Fibroblast of the aortic adventitia (primary cell): ENCODE measurements at regions not wholly inside any gene's neighbourhood (a gene's known extent, or its start where the extent isn't known, plus 50 kb on each side); places are given as distances from the start of the nearest gene placed in this dataset.

Source experiments
- DNase-seq: peaks from one replicate; pipeline ENCODE4 v3.0.0-alpha.2; 2010; ENCODE audit warnings: low read depth
- H3K4me3 ChIP-seq: 2 replicates; pipeline ENCODE4 v1.5.1; 2011; ENCODE audit warnings: low read depth, mild to moderate bottlenecking, control low read depth, low read length, moderate library complexity
- TF ChIP-seq, protein P1 (sequence below): IDR thresholded peaks from 2 replicates; pipeline ENCODE4 v1.5.1; 2011; ENCODE audit warnings: mild to moderate bottlenecking, low read length, control low read depth, inconsistent platforms; ENCODE audit not compliant: insufficient read depth

DNA sequence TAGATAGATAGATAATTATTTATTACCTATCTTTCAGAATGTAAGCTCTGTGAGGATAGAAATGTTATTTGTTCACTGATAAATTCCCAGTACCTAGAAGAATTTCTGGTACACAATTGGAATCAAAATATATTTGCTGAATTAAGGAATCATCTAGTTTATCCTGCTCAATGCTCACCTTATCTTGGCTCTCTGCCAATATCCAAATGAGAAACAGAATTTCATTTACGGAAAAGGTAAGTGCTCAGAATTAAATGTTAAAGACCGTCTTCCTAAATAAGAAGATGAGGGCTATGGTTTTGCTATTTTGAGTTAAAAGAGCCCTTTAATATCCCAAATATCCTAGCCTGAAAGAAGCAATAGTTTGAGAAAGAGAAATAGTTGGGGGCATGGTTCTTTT is 232.1 kb upstream of the PDE4D start:
- TF ChIP-seq, protein P1, sequence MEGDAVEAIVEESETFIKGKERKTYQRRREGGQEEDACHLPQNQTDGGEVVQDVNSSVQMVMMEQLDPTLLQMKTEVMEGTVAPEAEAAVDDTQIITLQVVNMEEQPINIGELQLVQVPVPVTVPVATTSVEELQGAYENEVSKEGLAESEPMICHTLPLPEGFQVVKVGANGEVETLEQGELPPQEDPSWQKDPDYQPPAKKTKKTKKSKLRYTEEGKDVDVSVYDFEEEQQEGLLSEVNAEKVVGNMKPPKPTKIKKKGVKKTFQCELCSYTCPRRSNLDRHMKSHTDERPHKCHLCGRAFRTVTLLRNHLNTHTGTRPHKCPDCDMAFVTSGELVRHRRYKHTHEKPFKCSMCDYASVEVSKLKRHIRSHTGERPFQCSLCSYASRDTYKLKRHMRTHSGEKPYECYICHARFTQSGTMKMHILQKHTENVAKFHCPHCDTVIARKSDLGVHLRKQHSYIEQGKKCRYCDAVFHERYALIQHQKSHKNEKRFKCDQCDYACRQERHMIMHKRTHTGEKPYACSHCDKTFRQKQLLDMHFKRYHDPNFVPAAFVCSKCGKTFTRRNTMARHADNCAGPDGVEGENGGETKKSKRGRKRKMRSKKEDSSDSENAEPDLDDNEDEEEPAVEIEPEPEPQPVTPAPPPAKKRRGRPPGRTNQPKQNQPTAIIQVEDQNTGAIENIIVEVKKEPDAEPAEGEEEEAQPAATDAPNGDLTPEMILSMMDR = no peak

DNA sequence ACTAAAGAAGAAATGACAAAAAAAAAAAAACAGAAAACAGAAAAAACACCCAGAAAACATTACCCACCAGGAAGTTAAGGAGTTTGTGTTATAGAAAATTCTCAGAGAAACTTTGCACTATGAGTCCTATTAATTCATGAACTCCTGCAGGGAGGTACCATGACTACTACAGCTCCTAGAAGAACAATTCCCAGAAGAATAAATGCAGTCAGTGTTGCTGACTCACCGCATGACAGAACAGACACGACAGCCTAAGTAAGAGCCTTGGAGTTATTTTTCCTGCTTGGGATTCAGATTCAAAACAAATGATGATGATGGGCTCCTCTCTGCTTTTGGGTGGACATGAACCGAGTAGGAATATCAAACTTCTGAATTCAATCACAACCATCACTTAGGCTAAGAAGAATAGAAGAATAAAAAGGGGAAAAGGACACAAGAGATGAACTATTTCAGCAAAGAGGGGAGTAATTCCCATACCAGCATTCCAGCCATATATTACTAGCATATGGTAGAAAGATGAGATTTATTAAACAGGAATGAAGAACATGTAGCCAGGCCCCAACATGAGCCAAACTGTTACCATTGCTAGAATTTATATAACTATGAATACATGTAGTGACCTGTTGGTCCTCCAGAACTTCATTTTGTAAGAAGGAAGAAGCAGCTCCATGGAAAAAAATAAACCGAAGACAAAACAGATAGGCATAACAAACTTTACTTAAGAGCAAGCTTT is 209.6 kb upstream of the PDE4D start:
- TF ChIP-seq, protein P1 = no peak
- DNase-seq = peak; percentile 25

More for the DNA sequence above, 232.1 kb upstream of the PDE4D start:
- no peak for DNase-seq
- no peak overlapping the region for H3K4me3 ChIP-seq

DNA sequence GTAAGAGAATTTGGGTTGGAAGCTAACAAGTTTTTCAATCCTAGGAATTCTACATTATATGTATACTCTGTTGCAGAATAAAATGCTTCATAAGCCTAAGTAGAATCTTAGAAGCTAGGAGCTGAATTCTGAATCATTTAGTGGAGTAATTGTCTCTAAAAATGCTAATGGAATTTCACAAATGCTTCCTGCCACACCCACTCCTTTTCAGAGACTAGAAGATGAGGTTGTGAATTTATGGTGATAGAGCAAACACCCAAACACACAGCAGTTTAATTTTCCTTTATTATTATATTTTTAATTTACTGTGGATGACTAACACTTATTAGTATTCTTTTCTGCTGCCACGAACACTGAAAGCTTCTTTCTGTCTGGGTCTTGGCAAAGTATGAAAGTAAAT is 208.0 kb upstream of the PDE4D start:
- no peak for DNase-seq
- TF ChIP-seq, protein P1 = no peak
- no peak overlapping the region for H3K4me3 ChIP-seq

More for the DNA sequence above, 209.6 kb upstream of the PDE4D start:
- H3K4me3 ChIP-seq = no peak overlapping the region

DNA sequence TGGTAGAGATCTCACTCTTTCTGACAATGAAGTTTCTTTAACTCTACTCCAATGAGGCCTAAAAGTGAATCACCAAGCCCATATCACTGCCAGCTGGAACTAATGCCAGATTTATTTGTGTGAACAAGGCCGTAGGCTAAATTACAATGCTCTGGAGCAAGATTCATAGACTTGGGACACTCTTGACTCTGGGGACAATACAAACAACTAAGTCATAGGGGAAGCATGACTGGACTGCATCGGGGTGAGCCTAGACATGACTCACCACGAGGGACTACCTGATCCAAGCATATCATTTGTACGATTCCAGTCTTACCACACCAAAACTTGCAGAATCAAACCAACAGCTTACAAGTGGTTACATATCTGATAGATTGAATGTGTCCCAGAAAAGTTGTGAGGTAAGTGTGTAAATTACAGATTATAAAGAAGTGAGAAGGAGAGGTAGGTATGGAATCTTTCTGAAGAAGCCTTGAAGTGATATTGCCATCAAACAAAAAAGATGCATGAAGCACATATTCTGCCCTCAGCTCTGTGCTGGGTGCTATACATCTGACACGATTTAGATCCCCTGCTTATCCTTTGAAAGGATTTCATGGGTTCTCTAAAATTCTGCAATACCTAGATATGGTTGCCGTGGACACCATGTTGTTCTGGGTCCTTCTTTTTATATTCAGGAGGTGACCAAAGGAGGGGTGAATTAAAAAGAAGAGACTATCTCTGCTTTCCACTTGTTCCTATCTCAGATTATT is 199.3 kb upstream of the PDE4D start:
- H3K4me3 ChIP-seq = no peak overlapping the region
- DNase-seq = peak; percentile 33
- TF ChIP-seq, protein P1 = no peak

DNA sequence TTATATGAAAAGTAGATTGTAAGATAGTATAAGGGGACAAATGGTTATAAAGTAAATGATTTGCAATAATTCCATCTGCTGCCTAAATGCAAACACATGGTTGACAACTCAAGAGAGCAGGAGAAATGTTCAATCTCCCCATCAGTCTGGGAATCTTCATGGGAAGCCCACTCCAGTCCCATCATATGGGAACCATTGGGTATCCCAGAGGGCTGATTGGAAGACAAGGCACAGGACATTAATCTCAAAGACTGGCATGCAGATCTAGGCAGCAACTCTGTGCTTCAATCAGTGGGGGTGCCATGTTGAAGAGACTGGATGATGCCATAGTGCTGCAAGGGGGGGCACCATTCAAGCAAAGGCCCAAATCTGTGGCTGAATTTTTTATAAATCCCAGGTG is 193.1 kb upstream of the PDE4D start:
- TF ChIP-seq, protein P1 = no peak
- H3K4me3 ChIP-seq = no peak overlapping the region
- no peak for DNase-seq

DNA sequence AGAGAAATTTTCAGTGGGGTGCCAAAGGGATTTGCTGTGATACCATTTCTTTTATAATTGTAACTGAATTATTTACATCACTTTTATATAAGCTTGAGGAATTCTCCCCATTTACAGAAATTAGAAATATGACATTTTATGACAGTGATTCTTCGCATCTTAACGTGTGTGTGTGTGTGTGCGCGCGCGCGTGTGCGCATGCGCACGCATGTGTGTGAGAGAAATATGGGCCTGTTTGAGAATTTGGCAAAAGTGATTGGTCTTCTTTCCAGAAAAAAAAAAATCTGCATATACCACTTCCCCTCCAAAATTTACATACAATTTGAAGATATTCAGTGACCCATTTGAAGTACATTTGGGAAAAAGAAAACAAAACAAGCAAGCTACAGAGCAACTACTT is 190.7 kb upstream of the PDE4D start:
- no peak overlapping the region for H3K4me3 ChIP-seq
- TF ChIP-seq, protein P1 = no peak
- no peak for DNase-seq
